ENCODE measurements at regions not wholly inside any gene's neighbourhood (a gene's known extent, or its start where the extent isn't known, plus 50 kb on each side); places are given as distances from the start of the nearest gene placed in this dataset.

DNA sequence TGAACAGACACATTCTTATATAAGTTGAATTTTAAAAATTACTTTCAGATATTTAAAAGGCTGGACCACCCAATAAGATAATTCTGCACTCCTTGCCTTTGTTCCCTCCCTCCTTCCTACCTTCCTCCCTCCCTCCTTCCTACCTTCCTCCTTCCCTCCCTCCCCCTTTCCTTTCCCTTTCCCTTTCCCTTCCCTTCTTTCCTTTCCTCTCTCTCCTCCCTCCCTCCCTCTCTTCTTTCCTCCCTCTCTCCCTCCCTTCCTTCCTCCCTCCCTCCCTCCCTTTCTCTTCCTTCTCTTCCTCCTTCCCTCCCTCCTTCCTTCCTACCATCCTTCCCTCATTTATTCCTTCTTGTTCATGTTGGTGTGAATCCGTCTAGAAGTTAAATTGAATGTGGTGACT lies 93.0 kb downstream of the ATP6V1G3 start:
- peaks cover 46% of the 10 kb centered on the region for H3K4me1 ChIP-seq (ENCODE audit: control insufficient read depth, extremely low read depth, insufficient read depth, low read length)
- TF ChIP-seq, protein P1, sequence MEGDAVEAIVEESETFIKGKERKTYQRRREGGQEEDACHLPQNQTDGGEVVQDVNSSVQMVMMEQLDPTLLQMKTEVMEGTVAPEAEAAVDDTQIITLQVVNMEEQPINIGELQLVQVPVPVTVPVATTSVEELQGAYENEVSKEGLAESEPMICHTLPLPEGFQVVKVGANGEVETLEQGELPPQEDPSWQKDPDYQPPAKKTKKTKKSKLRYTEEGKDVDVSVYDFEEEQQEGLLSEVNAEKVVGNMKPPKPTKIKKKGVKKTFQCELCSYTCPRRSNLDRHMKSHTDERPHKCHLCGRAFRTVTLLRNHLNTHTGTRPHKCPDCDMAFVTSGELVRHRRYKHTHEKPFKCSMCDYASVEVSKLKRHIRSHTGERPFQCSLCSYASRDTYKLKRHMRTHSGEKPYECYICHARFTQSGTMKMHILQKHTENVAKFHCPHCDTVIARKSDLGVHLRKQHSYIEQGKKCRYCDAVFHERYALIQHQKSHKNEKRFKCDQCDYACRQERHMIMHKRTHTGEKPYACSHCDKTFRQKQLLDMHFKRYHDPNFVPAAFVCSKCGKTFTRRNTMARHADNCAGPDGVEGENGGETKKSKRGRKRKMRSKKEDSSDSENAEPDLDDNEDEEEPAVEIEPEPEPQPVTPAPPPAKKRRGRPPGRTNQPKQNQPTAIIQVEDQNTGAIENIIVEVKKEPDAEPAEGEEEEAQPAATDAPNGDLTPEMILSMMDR (optimal IDR thresholded peaks at IDR 0.05 in 1 of 3, IDR thresholded peaks at IDR 0.05 in 1 of 3, conservative IDR thresholded peaks at IDR 0.05 in 1 of 3; ENCODE audit: extremely low read depth in 1 of 3, insufficient read depth in 2 of 3, low read length in 3 of 3), result no peak
- TF ChIP-seq EZH2 (IDR thresholded peaks at IDR 0.05; ENCODE audit: low read length), result no peak
- no peaks in the 10 kb centered on the region for H3K9me1 ChIP-seq (ENCODE audit: control insufficient read depth, extremely low read depth, insufficient read depth, low read length)
- dilution Hi-C loops (cut with MboI; ENCODE audit: extremely low pct_ligation_motif_present, low sequenced_read_pairs), result no loop called here
- no peak overlapping the region for H2AFZ ChIP-seq (ENCODE audit: control insufficient read depth, low read length)
- no peak overlapping the region for H3K4me2 ChIP-seq (ENCODE audit: control insufficient read depth, extremely low read depth, insufficient read depth, low read depth, low read length)
- H3K4me3 ChIP-seq (ENCODE audit: control insufficient read depth in 2 of 3, extremely low read depth in 1 of 3, insufficient read depth in 2 of 3, low read depth in 1 of 3, low read length in 3 of 3), result no peak overlapping the region
- no peaks in the 10 kb centered on the region for H3K9me3 ChIP-seq (ENCODE audit: control insufficient read depth, low read depth, low read length)
- H3K9ac ChIP-seq (ENCODE audit: control insufficient read depth, extremely low read depth, insufficient read depth, low read length), result no peak overlapping the region
- H3K36me3 ChIP-seq (ENCODE audit: control insufficient read depth in 2 of 2, extremely low read depth in 1 of 2, insufficient read depth in 2 of 2, low read length in 2 of 2), result no peaks in the 10 kb centered on the region
- no peaks in the 10 kb centered on the region for H4K20me1 ChIP-seq (ENCODE audit: control insufficient read depth, extremely low read depth, insufficient read depth, low read length)
- no peaks in the 10 kb centered on the region for H3K79me2 ChIP-seq (ENCODE audit: control insufficient read depth, insufficient read depth, low read length)
- FAIRE-seq (no peak), DNase-seq (ENCODE audit: low read depth, low spot score) (no peak)
- H3K27me3 ChIP-seq (ENCODE audit: control insufficient read depth, extremely low read depth, insufficient read depth, low read length), result no peaks in the 10 kb centered on the region
- H3K27ac ChIP-seq (ENCODE audit: control insufficient read depth, insufficient read depth, low read length), result no peak overlapping the region

DNA sequence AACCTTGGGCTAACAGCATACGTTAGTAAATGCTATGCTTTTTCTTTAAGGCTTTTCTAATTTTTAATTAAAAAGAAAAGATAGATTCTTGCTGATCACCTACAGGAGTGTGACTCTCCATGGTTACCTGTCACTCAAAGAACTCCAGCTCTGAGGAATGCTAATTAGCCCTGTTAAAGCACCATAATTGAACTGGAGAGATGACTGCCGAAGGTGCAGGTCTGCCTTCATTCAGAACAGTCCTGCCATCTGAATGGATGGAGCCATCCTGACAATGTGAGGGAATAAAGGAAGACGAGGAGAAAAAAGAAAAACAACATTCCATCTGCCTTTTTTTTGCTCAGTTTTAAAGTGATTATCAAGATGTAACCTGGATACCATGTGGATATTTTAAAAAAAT lies 94.6 kb downstream of the ATP6V1G3 start:
- no peaks in the 10 kb centered on the region for H3K36me3 ChIP-seq (ENCODE audit: control insufficient read depth in 2 of 2, extremely low read depth in 1 of 2, insufficient read depth in 2 of 2, low read length in 2 of 2)
- H3K9ac ChIP-seq (ENCODE audit: control insufficient read depth, extremely low read depth, insufficient read depth, low read length), result no peak overlapping the region
- FAIRE-seq (peak; percentile 53), DNase-seq (ENCODE audit: low read depth, low spot score) (no peak)
- H3K9me3 ChIP-seq (ENCODE audit: control insufficient read depth, low read depth, low read length), result no peaks in the 10 kb centered on the region
- TF ChIP-seq, protein P1 (optimal IDR thresholded peaks at IDR 0.05 in 1 of 3, IDR thresholded peaks at IDR 0.05 in 1 of 3, conservative IDR thresholded peaks at IDR 0.05 in 1 of 3; ENCODE audit: extremely low read depth in 1 of 3, insufficient read depth in 2 of 3, low read length in 3 of 3), result no peak
- TF ChIP-seq EZH2 (IDR thresholded peaks at IDR 0.05; ENCODE audit: low read length), result no peak
- H3K9me1 ChIP-seq (ENCODE audit: control insufficient read depth, extremely low read depth, insufficient read depth, low read length), result no peaks in the 10 kb centered on the region
- no peak overlapping the region for H2AFZ ChIP-seq (ENCODE audit: control insufficient read depth, low read length)
- H3K4me2 ChIP-seq (ENCODE audit: control insufficient read depth, extremely low read depth, insufficient read depth, low read depth, low read length), result no peak overlapping the region
- no peak overlapping the region for H3K27ac ChIP-seq (ENCODE audit: control insufficient read depth, insufficient read depth, low read length)
- H4K20me1 ChIP-seq (ENCODE audit: control insufficient read depth, extremely low read depth, insufficient read depth, low read length), result no peaks in the 10 kb centered on the region
- dilution Hi-C loops (cut with MboI; ENCODE audit: extremely low pct_ligation_motif_present, low sequenced_read_pairs), result no loop called here
- H3K27me3 ChIP-seq (ENCODE audit: control insufficient read depth, extremely low read depth, insufficient read depth, low read length), result no peaks in the 10 kb centered on the region
- H3K79me2 ChIP-seq (ENCODE audit: control insufficient read depth, insufficient read depth, low read length), result no peaks in the 10 kb centered on the region
- H3K4me1 ChIP-seq (ENCODE audit: control insufficient read depth, extremely low read depth, insufficient read depth, low read length), result peaks cover 46% of the 10 kb centered on the region
- H3K4me3 ChIP-seq (ENCODE audit: control insufficient read depth in 2 of 3, extremely low read depth in 1 of 3, insufficient read depth in 2 of 3, low read depth in 1 of 3, low read length in 3 of 3), result no peak overlapping the region
